PC-3 (cell line): ENCODE measurements at regions not wholly inside any gene's neighbourhood (a gene's known extent, or its start where the extent isn't known, plus 50 kb on each side); places are given as distances from the start of the nearest gene placed in this dataset.

Source experiments
- CTCF ChIP-seq: fragments of 300-600 bp; sonication (generic); conservative IDR thresholded peaks from 2 replicates; pipeline ENCODE4 v1.5.1; 2017; ENCODE audit warnings: antibody characterized with exemption, low read depth, mild to moderate bottlenecking, low read length
- EZH2 ChIP-seq: fragments of 300-600 bp; sonication (generic); IDR thresholded peaks from one replicate; pipeline ENCODE4 v1.6.1; 2017; ENCODE audit warnings: antibody characterized with exemption, mild to moderate bottlenecking, low read length; ENCODE audit not compliant: unreplicated experiment
- EZH2phosphoT487 ChIP-seq: fragments of 300-600 bp; sonication (generic); IDR thresholded peaks from 2 replicates; pipeline ENCODE4 v1.6.1; 2018; ENCODE audit warnings: mild to moderate bottlenecking, antibody characterized with exemption, low read length, borderline replicate concordance

- no peak for TF ChIP-seq CTCF
- no peak for TF ChIP-seq EZH2phosphoT487
- no peak for TF ChIP-seq EZH2
Observed at GRCh38 chr4:123990310-123990870, 593.8 kb downstream of the SPRY1 start.
